ENCODE measurements at regions not wholly inside any gene's neighbourhood (a gene's known extent, or its start where the extent isn't known, plus 50 kb on each side); places are given as distances from the start of the nearest gene placed in this dataset.

DNA sequence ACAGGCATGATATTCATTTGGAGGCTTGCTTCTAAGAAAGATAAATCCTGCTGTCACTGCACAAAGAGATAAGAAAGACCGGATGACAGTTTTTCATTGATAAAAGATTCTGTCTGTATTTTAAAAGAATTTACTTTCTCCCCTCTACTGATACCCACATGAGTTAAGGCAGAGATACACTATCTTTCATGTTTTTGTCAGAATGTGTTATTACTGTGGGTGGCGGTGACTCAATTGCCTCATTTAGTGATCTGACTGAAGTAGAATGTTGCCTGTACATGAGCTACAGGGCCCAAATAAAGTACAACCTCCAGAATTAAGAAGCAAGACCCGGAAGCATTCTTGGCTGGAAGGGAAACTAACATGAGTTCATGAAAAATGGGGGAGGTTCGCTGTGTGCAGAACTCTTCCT, 480.0 kb downstream of the SLC4A3 start:
- Histone ChIP-seq H3K4me3 (no peak overlapping the region), H2AFZ (no peak overlapping the region), H4K20me1 (ENCODE audit: insufficient read depth, poor library complexity, severe bottlenecking) (no peaks in the 10 kb centered on the region), H3K9me2 (replicated peaks; ENCODE audit: insufficient read depth) (no peaks in the 10 kb centered on the region), H3K79me2 (no peaks in the 10 kb centered on the region), H3K4me1 (ENCODE audit: insufficient read depth) (no peaks in the 10 kb centered on the region), H3K27ac (no peak overlapping the region), H3K4me2 (no peak overlapping the region), H3K36me3 (replicated peaks; ENCODE audit: insufficient read depth, low read depth) (no peaks in the 10 kb centered on the region), H3K27me3 (no peaks in the 10 kb centered on the region), H3K9me3 (ENCODE audit: low read depth) (no peaks in the 10 kb centered on the region)
- no peak for DNase-seq (ENCODE audit: low spot score)
- TF ChIP-seq EZH2phosphoT487 (IDR thresholded peaks at IDR 0.05; ENCODE audit: low read depth, severe bottlenecking, unreplicated experiment) (no peak), EZH2 (IDR thresholded peaks at IDR 0.05; ENCODE audit: borderline replicate concordance) (no peak)
- TF ChIP-seq, protein P1, sequence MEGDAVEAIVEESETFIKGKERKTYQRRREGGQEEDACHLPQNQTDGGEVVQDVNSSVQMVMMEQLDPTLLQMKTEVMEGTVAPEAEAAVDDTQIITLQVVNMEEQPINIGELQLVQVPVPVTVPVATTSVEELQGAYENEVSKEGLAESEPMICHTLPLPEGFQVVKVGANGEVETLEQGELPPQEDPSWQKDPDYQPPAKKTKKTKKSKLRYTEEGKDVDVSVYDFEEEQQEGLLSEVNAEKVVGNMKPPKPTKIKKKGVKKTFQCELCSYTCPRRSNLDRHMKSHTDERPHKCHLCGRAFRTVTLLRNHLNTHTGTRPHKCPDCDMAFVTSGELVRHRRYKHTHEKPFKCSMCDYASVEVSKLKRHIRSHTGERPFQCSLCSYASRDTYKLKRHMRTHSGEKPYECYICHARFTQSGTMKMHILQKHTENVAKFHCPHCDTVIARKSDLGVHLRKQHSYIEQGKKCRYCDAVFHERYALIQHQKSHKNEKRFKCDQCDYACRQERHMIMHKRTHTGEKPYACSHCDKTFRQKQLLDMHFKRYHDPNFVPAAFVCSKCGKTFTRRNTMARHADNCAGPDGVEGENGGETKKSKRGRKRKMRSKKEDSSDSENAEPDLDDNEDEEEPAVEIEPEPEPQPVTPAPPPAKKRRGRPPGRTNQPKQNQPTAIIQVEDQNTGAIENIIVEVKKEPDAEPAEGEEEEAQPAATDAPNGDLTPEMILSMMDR (IDR thresholded peaks at IDR 0.05; ENCODE audit: poor library complexity), result no peak
- 76% methylated on average over 4 of the region's 4 CpGs for WGBS (ENCODE audit: low lambda C conversion rate, missing lambda C conversion rate)

DNA sequence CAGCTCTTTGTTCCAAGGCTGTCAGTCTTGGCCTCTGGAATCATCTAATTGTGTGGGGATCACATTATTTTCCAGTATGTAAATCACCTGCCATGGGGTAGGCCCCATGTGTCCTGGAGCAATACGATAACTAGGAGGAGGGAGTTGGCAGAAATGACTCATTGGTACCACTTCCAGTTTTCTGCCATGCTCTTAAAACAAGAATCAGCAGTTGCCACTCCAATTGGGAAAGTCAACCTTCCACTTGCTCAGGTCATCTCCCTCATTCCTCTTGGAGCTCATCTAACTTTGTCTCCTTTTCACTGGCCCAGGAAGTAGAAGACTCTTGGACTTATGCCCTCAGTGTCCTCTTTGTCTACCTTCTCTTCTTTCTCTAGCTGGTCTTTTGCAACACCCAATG, 487.0 kb downstream of the SLC4A3 start:
- no peaks in the 10 kb centered on the region for H3K9me3 ChIP-seq (ENCODE audit: low read depth)
- H3K27me3 ChIP-seq, result no peaks in the 10 kb centered on the region
- no peaks in the 10 kb centered on the region for H3K4me1 ChIP-seq (ENCODE audit: insufficient read depth)
- no peak overlapping the region for H3K4me3 ChIP-seq
- DNase-seq (ENCODE audit: low spot score), result no peak
- H3K79me2 ChIP-seq, result no peaks in the 10 kb centered on the region
- H4K20me1 ChIP-seq (ENCODE audit: insufficient read depth, poor library complexity, severe bottlenecking), result no peaks in the 10 kb centered on the region
- no peaks in the 10 kb centered on the region for H3K36me3 ChIP-seq (replicated peaks; ENCODE audit: insufficient read depth, low read depth)
- H3K27ac ChIP-seq, result no peak overlapping the region
- no peaks in the 10 kb centered on the region for H3K9me2 ChIP-seq (replicated peaks; ENCODE audit: insufficient read depth)
- no peak for TF ChIP-seq EZH2phosphoT487 (IDR thresholded peaks at IDR 0.05; ENCODE audit: low read depth, severe bottlenecking, unreplicated experiment)
- 88% methylated on average over 1 of the region's 1 CpG for WGBS (ENCODE audit: low lambda C conversion rate, missing lambda C conversion rate)
- no peak overlapping the region for H2AFZ ChIP-seq
- H3K4me2 ChIP-seq, result no peak overlapping the region

- TF ChIP-seq EZH2 (IDR thresholded peaks at IDR 0.05; ENCODE audit: borderline replicate concordance) (no peak), EZH2phosphoT487 (IDR thresholded peaks at IDR 0.05; ENCODE audit: low read depth, severe bottlenecking, unreplicated experiment) (no peak)
- TF ChIP-seq, protein P1 (IDR thresholded peaks at IDR 0.05; ENCODE audit: poor library complexity), result no peak
- WGBS (ENCODE audit: low lambda C conversion rate, missing lambda C conversion rate), result 62% methylated on average over 5 of the region's 5 CpGs
- H3K9me3 ChIP-seq (ENCODE audit: low read depth), result no peaks in the 10 kb centered on the region
- H3K4me1 ChIP-seq (ENCODE audit: insufficient read depth), result no peaks in the 10 kb centered on the region
- no peaks in the 10 kb centered on the region for H3K27me3 ChIP-seq
- no peaks in the 10 kb centered on the region for H4K20me1 ChIP-seq (ENCODE audit: insufficient read depth, poor library complexity, severe bottlenecking)
- H3K27ac ChIP-seq, result no peak overlapping the region
- H3K4me2 ChIP-seq, result no peak overlapping the region
- no peaks in the 10 kb centered on the region for H3K79me2 ChIP-seq
- H3K36me3 ChIP-seq (replicated peaks; ENCODE audit: insufficient read depth, low read depth), result no peaks in the 10 kb centered on the region
- no peak overlapping the region for H2AFZ ChIP-seq
- no peak for DNase-seq (ENCODE audit: low spot score)
- H3K9me2 ChIP-seq (replicated peaks; ENCODE audit: insufficient read depth), result no peaks in the 10 kb centered on the region
- H3K4me3 ChIP-seq, result no peak overlapping the region
Measured at GRCh38 chr2:220117025-220117424, 489.6 kb downstream of the SLC4A3 start.

DNA sequence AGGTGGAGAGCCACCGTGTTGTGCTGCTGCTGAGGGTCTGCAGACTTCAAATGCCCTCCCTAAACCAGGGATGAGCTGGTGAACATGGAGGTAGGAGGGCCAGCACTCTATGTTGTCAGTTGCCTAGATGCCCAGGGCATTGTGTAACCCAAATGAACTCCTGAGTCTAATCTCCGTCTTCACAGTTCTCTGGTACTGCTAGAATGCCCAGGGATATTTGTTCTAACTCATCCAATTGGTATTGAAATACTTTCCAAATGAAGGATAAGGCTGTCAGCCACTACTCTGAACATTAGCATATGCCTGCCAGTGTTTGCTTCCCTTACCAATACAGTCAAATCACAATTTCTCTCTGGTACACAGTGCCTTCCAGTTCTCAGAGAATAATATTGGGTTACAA, 492.6 kb downstream of the SLC4A3 start:
- H3K79me2 ChIP-seq, result no peaks in the 10 kb centered on the region
- H3K27me3 ChIP-seq, result no peaks in the 10 kb centered on the region
- H3K9me2 ChIP-seq (replicated peaks; ENCODE audit: insufficient read depth), result no peaks in the 10 kb centered on the region
- H2AFZ ChIP-seq, result no peak overlapping the region
- no peaks in the 10 kb centered on the region for H3K36me3 ChIP-seq (replicated peaks; ENCODE audit: insufficient read depth, low read depth)
- no peak overlapping the region for H3K4me2 ChIP-seq
- H3K9me3 ChIP-seq (ENCODE audit: low read depth), result no peaks in the 10 kb centered on the region
- no peak for DNase-seq (ENCODE audit: low spot score)
- H4K20me1 ChIP-seq (ENCODE audit: insufficient read depth, poor library complexity, severe bottlenecking), result no peaks in the 10 kb centered on the region
- no peak overlapping the region for H3K27ac ChIP-seq
- no peak overlapping the region for H3K4me3 ChIP-seq
- no peaks in the 10 kb centered on the region for H3K4me1 ChIP-seq (ENCODE audit: insufficient read depth)
- TF ChIP-seq EZH2phosphoT487 (IDR thresholded peaks at IDR 0.05; ENCODE audit: low read depth, severe bottlenecking, unreplicated experiment), result no peak
- TF ChIP-seq, protein P1 (IDR thresholded peaks at IDR 0.05; ENCODE audit: poor library complexity), result no peak
- no peak for TF ChIP-seq EZH2 (IDR thresholded peaks at IDR 0.05; ENCODE audit: borderline replicate concordance)
- WGBS (ENCODE audit: low lambda C conversion rate, missing lambda C conversion rate), result 75% methylated on average over 2 of the region's 2 CpGs

All from hepatocyte (in vitro differentiated cells).